Endothelial cell of umbilical vein (primary cell): ENCODE measurements at regions not wholly inside any gene's neighbourhood (a gene's known extent, or its start where the extent isn't known, plus 50 kb on each side); places are given as distances from the start of the nearest gene placed in this dataset.

Experiments used
- BruUV-seq: library from RNA; stranded (reverse); fragments of 400-500 nt; replicated peaks from 2 replicates; lab custom pipeline; 2021; lab: Mats Ljungman, UMichigan
- CTCF ChIA-PET: fragments of 300-600, 350-600 bp; sonication (Branson Sonifier 250); formaldehyde crosslinking; loops from one replicate; lab custom pipeline; 2021; ENCODE audit warnings: antibody characterized with exemption, inconsistent platforms; lab: Charles Lee
- POLR2A ChIA-PET: fragments of 300-600, 350-600 bp; sonication (Branson Sonifier 250); formaldehyde crosslinking; loops from one replicate; lab custom pipeline; 2021; ENCODE audit warnings: antibody characterized with exemption, inconsistent platforms; lab: Charles Lee
- DNase-seq: peaks from one replicate; pipeline ENCODE4 v3.0.0-alpha.2; 2011; ENCODE audit warnings: low read depth, low spot score
- FAIRE-seq: peaks from 2 replicates; lab custom pipeline; 2011; peaks lifted over from hg19 to GRCh38; lab: Jason Lieb, UNC
- H2AFZ ChIP-seq: 2 replicates; pipeline ENCODE4 v1.6.0; 2012; ENCODE audit warnings: low read depth, low read length, control low read depth, inconsistent platforms
- H3K27ac ChIP-seq: 2 replicates; pipeline ENCODE4 v1.5.1; 2011; ENCODE audit warnings: low read depth, mild to moderate bottlenecking, control low read depth, low read length, moderate library complexity; ENCODE audit not compliant: insufficient read depth
- H3K27me3 ChIP-seq, 2 experiments: 2 replicates each; pipeline versions ENCODE4 v1.6.0 to v1.6.1; 2011; ENCODE audit warnings: low read length in 2 of 2, mixed read lengths in 1 of 2; ENCODE audit not compliant: control insufficient read depth in 2 of 2, insufficient read depth in 2 of 2
- H3K36me3 ChIP-seq, 2 experiments: 2 replicates in 1 of 2; 3 replicates in 1 of 2; pipeline ENCODE4 v1.5.1; 2011; ENCODE audit warnings: low read length in 2 of 2, mild to moderate bottlenecking in 1 of 2, moderate library complexity in 1 of 2; ENCODE audit not compliant: control insufficient read depth in 2 of 2, insufficient read depth in 2 of 2; ENCODE audit errors: extremely low read depth in 1 of 2
- H3K4me1 ChIP-seq: 3 replicates; pipeline ENCODE4 v1.5.1; 2011; ENCODE audit warnings: mild to moderate bottlenecking, low read length; ENCODE audit not compliant: control insufficient read depth, insufficient read depth; ENCODE audit errors: extremely low read depth
- H3K4me2 ChIP-seq: 2 replicates; pipeline ENCODE4 v1.6.1; 2011; ENCODE audit warnings: low read length, control low read depth, mixed read lengths; ENCODE audit not compliant: insufficient read depth
- H3K4me3 ChIP-seq, 3 experiments: fragments of 200-600 bp in 1 of 3; sonication (generic), shearing (Covaris generic) in 1 of 3; replicated peaks in 1 of 3; 2 replicates each; pipeline ENCODE4 v1.5.1; 2011 to 2016; ENCODE audit warnings: control low read depth in 3 of 3, low read length in 3 of 3, mild to moderate bottlenecking in 2 of 3, inconsistent platforms in 1 of 3, low read depth in 1 of 3, moderate library complexity in 1 of 3; ENCODE audit not compliant: insufficient read depth in 1 of 3
- H3K79me2 ChIP-seq: 2 replicates; pipeline ENCODE4 v1.6.0; 2012; ENCODE audit warnings: low read length, inconsistent platforms; ENCODE audit not compliant: control insufficient read depth, insufficient read depth
- H3K9ac ChIP-seq: replicated peaks from 2 replicates; pipeline ENCODE3; 2011; ENCODE audit warnings: low read length, control low read depth; ENCODE audit not compliant: insufficient read depth; ENCODE audit errors: extremely low read depth
- H3K9me1 ChIP-seq: replicated peaks from 3 replicates; pipeline ENCODE4 v1.6.0; 2011; ENCODE audit warnings: mild to moderate bottlenecking, low read length; ENCODE audit not compliant: control insufficient read depth, insufficient read depth; ENCODE audit errors: extremely low read depth
- H3K9me3 ChIP-seq: replicated peaks from 2 replicates; pipeline ENCODE4 v1.5.1; 2012; ENCODE audit warnings: low read length, inconsistent platforms; ENCODE audit not compliant: control insufficient read depth, insufficient read depth
- H4K20me1 ChIP-seq: replicated peaks from 2 replicates; pipeline ENCODE3; 2011; ENCODE audit warnings: mild to moderate bottlenecking, low read length; ENCODE audit not compliant: control insufficient read depth, insufficient read depth; ENCODE audit errors: extremely low read depth
- CTCF ChIP-seq, 2 donors: IDR thresholded peaks; 1 replicate in 1 of 2; 2 replicates in 1 of 2; pipeline ENCODE4 v1.5.1; 2011; ENCODE audit warnings: low read length in 2 of 2, mild to moderate bottlenecking in 2 of 2, moderate library complexity in 2 of 2, control low read depth in 1 of 2, inconsistent platforms in 1 of 2, low read depth in 1 of 2; ENCODE audit not compliant: insufficient read depth in 1 of 2; ENCODE audit errors: extremely low read depth in 1 of 2
- EZH2 ChIP-seq: IDR thresholded peaks from 2 replicates; pipeline ENCODE4 v1.6.1; 2012; ENCODE audit warnings: borderline replicate concordance, low read depth, mild to moderate bottlenecking, moderate library complexity, low read length, inconsistent platforms; ENCODE audit not compliant: severe bottlenecking
- FOS ChIP-seq: IDR thresholded peaks from 2 replicates; pipeline ENCODE4 v1.6.1; 2011; ENCODE audit warnings: mild to moderate bottlenecking, low read length, moderate library complexity, borderline replicate concordance; ENCODE audit not compliant: insufficient read depth
- GATA2 ChIP-seq: IDR thresholded peaks from 2 replicates; pipeline ENCODE4 v1.7.0; 2011; ENCODE audit warnings: low read depth, mild to moderate bottlenecking, moderate library complexity, mixed read lengths, low read length; ENCODE audit not compliant: insufficient read length, insufficient read depth
- JUN ChIP-seq: IDR thresholded peaks from 2 replicates; pipeline ENCODE4 v1.6.1; 2011; ENCODE audit warnings: borderline replicate concordance, low read depth; ENCODE audit not compliant: insufficient read length, insufficient read depth
- MYC ChIP-seq: IDR thresholded peaks from one replicate; pipeline ENCODE4 v1.6.1; 2011; ENCODE audit warnings: mild to moderate bottlenecking, low read depth, low read length
- POLR2A ChIP-seq: IDR thresholded peaks from 2 replicates; pipeline ENCODE4 v1.6.1; 2012; ENCODE audit warnings: low read depth, mild to moderate bottlenecking, control low read depth, low read length
- POLR2AphosphoS5 ChIP-seq: IDR thresholded peaks from 2 replicates; pipeline ENCODE4 v1.6.1; 2012; ENCODE audit warnings: low read depth, mild to moderate bottlenecking, control low read depth, low read length, moderate library complexity; ENCODE audit not compliant: insufficient read depth
- dilution Hi-C: fragments of 300-500 bp; cut with MboI; formaldehyde crosslinking; loops from one replicate; pipeline ENCODE4 v1.15.0; 2019; ENCODE audit warnings: low sequenced_read_pairs; ENCODE audit not compliant: extremely low pct_ligation_motif_present
- intact Hi-C: fragments of 100-400 bp; cut with micrococcal nuclease; formaldehyde crosslinking; loops from one replicate; pipeline ENCODE4 v1.10.0; 2022
- TF ChIP-seq, protein P1 (sequence below): IDR thresholded peaks from 2 replicates; pipeline ENCODE4 v1.6.1; 2011; ENCODE audit not compliant: insufficient read depth, insufficient read length

- Histone ChIP-seq H2AFZ (no peak overlapping the region), H3K27me3 (no peaks in the 10 kb centered on the region), H4K20me1 (no peaks in the 10 kb centered on the region), H3K9me3 (no peaks in the 10 kb centered on the region), H3K4me1 (peaks cover 4% of the 10 kb centered on the region), H3K79me2 (no peaks in the 10 kb centered on the region), H3K27ac (no peak overlapping the region), H3K36me3 (no peaks in the 10 kb centered on the region), H3K9ac (no peak overlapping the region), H3K9me1 (no peaks in the 10 kb centered on the region), H3K4me3 (no peak overlapping the region), H3K4me2 (no peak overlapping the region)
- no peak for TF ChIP-seq EZH2
- TF ChIP-seq, protein P1, sequence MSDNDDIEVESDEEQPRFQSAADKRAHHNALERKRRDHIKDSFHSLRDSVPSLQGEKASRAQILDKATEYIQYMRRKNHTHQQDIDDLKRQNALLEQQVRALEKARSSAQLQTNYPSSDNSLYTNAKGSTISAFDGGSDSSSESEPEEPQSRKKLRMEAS, result no peak
- TF ChIP-seq FOS, result no peak
- TF ChIP-seq CTCF (IDR thresholded peaks at IDR 0.05; ENCODE audit: extremely low read depth in 1 of 2, insufficient read depth in 1 of 2, low read depth in 1 of 2, low read length in 2 of 2), result no peak
- no peak for TF ChIP-seq JUN
- TF ChIP-seq POLR2AphosphoS5, result no peak
- TF ChIP-seq POLR2A, result no peak
- TF ChIP-seq GATA2, result no peak
- TF ChIP-seq MYC, result no peak
- intact Hi-C loops (no loop called here), dilution Hi-C loops (no loop called here)
- ChIA-PET POLR2A (no interaction called here), CTCF (interaction anchor here (1.1 kb wide), 1 partner anchor 11 kb away, joined by 3 read pairs; no protein-coding TSS in a partner anchor)
- no peak for FAIRE-seq
- no peak for DNase-seq
- BruUV-seq, result no TSS peak
Observed at GRCh38 chr4:147355032-147355656, 125.8 kb upstream of the EDNRA start.
